ENCODE measurements at regions not wholly inside any gene's neighbourhood (a gene's known extent, or its start where the extent isn't known, plus 50 kb on each side); places are given as distances from the start of the nearest gene placed in this dataset.

DNA sequence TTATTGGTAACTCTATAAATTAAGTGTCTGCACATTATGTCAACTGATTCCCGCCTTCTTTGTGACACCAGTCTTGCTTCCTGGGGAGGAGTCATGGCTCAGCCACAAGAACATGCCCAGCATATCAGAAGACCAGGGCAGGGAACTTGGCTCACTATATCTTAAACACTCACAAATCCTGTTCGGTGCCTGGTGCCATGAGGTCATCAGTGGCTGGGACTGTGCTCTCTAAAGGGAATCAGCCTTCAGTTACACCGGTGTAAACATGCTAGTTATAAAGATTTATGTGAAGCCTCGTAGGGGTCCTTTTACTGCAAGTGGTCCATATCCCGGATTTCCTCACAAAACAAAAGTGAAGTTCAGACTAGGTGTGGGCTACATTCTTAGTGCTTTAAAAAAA, 73.1 kb upstream of the ZNF521 start:
- DNase-seq, result no peak

- DNase-seq, result no peak
These were observed 71.8 kb upstream of the ZNF521 start for GRCh38 chr18:25423760-25424159.

DNA sequence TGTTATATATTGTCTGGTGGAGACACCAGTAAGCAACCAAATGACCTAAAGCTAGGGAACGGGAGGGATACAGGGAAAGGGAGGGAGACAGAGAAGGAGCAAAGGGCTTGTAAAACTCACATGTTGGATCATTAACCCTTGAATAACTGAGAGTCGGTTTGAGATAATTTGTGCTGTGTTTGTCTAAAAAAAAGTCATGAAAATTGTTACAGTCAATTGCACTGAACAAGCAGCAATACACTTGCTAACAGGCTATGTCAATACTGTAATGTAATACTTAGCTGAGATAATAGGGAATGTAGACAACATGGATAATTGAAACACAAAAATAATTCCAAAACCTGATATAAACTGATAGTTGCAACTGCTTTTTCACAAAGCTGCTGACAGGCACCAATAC, 71.3 kb upstream of the ZNF521 start:
- DNase-seq, result no peak

DNA sequence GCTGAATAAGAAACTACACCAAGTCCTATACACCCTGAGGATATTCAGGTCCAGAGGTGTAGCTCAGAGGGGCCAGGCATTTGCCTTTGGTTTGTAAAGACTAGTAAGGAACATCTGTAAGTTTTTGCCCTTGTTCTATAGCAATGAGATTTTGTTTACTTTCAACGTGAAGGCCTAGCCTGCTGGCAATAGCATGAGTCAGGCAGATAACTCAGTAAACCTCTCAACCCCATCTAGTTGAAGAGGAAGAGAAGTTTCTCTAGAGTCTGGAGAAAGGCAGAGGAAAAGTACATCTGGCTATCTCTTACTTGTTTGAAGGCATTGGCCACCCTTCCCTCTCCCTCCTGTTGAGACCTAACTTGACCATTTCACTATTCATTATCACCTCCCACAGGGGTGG, 70.3 kb upstream of the ZNF521 start:
- no peak for DNase-seq

DNA sequence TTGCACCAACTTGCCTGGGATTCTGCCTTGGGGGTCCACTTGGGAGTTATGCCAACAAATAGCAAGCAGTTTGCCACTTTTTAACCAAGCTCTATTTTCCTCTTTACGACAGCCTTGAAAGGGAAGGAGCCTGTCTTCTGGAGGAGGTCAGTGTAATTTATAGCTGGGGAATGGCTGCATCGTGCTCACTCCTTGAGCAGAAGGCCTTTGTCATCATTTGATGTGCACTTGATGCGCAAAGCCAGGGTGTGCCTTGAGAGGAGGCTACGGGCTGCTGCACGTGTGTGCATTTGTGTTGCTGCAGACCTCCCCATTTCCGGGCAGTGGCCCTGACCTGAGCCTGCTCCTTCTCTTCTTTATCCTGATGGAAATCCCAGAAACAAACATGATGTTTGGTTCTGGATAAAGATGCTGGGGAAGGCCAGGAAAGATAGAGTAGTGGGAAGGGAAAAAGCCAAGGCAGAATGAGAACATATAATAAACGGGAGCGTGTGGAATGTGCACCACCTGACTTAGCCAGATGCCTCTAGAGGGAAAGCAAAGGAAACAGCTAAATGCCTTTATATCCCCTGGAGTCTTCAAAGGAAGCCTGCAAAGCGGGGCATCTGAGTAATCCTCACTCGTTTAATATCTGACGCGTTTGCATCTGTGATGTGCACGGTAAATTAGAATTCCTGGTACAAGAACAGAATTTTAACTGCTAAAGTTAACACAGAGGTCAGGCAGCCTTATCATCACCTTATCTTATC, 68.3 kb upstream of the ZNF521 start:
- no peak for DNase-seq

- DNase-seq, result no peak
These were observed 64.4 kb upstream of the ZNF521 start for GRCh38 chr18:25416374-25416773.

DNA sequence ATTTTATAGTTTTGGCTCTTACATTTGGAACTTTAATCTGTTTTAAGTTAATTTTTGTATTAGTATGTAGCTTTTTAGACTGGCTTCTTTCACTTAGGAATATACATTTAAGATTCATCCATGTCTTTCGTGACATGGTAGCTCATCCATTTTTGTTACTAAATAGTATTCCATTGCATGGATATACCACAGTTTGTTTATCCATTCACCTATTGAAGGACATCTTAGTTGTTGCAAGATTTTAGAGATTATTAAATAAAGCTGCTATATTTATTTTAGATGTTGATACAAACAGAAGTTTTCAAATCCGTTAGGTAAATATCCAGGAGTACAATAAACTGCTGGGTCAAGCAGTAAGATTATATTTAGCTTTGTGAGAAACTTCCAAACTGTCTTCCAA, 58.0 kb upstream of the ZNF521 start:
- DNase-seq, result no peak

- no peak for DNase-seq
These were observed 56.3 kb upstream of the ZNF521 start for GRCh38 chr18:25408293-25408692.

Data from suppressor macrophage treated with lipopolysaccharide for 4 hours (primary cell).